ENCODE measurements at regions not wholly inside any gene's neighbourhood (a gene's known extent, or its start where the extent isn't known, plus 50 kb on each side); places are given as distances from the start of the nearest gene placed in this dataset.

DNA sequence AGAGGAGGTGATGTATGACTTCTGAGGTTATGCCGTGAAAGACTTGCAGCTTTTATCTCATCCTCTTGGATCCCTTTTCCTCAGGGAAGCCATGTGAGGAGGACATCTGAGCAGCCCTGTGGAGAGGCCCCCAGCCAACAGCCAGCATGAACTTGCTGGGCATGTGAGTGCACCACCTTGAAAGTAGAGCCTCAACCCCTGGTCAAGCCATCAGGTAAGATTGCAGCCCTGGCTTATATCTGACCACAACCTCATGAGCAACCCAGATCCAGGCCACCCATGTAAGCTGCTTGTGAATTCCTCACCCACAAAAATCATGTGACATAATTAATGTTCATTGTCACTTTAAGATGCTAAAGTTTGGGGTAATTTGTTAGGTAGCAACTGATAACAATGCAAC lies 121.0 kb downstream of the MIAT start:
- DNase-seq, result no peak
- Histone ChIP-seq H2AK5ac (ENCODE audit: insufficient read length, low read length) (no peak overlapping the region), H4K5ac (ENCODE audit: insufficient read length, low read depth, low read length) (no peak overlapping the region), H3K9me3 (ENCODE audit: control insufficient read depth, low read depth, low read length) (peaks cover 9% of the 10 kb centered on the region), H2BK15ac (ENCODE audit: low read depth, low read length) (no peak overlapping the region), H3K79me2 (ENCODE audit: insufficient read depth, low read length) (no peaks in the 10 kb centered on the region), H3K27me3 (ENCODE audit: insufficient read depth, low read length) (peaks cover 6% of the 10 kb centered on the region; the same call in 1 of the 2 replicates), H4K20me1 (ENCODE audit: control insufficient read depth, insufficient read depth, insufficient read length) (no peaks in the 10 kb centered on the region), H3T11ph (ENCODE audit: low read length) (no peak overlapping the region), H3K4me1 (ENCODE audit: insufficient read depth, low read length) (peaks cover 2% of the 10 kb centered on the region; the same call in 1 of the 2 replicates), H3K14ac (ENCODE audit: insufficient read depth, low read length) (no peak overlapping the region), H3K4ac (ENCODE audit: low read depth, low read length) (no peak overlapping the region), H3K23me2 (ENCODE audit: insufficient read length, low read depth, low read length, poor library complexity, severe bottlenecking) (no peaks in the 10 kb centered on the region), H3K56ac (ENCODE audit: insufficient read length, low read depth, low read length) (no peak overlapping the region), H3K9ac (ENCODE audit: extremely low read depth, insufficient read length, low read length) (no peak overlapping the region), H3K18ac (ENCODE audit: insufficient read length, low read depth, low read length) (no peak overlapping the region), H2BK20ac (ENCODE audit: low read depth, low read length, poor library complexity, severe bottlenecking) (no peak overlapping the region), H3K27ac (ENCODE audit: insufficient read length, low read depth, low read length) (no peak overlapping the region), H2BK5ac (ENCODE audit: insufficient read length, low read length) (no peak overlapping the region), H2BK12ac (ENCODE audit: insufficient read length, low read depth, low read length) (no peak overlapping the region), H2BK120ac (ENCODE audit: low read depth, low read length, poor library complexity, severe bottlenecking) (no peak overlapping the region), H3K4me2 (ENCODE audit: insufficient read depth, insufficient read length, low read length) (no peak overlapping the region), H3K23ac (ENCODE audit: insufficient read length, low read depth, low read length) (no peak overlapping the region), H3K79me1 (ENCODE audit: insufficient read depth, low read depth, low read length, poor library complexity, severe bottlenecking) (no peaks in the 10 kb centered on the region), H4K91ac (ENCODE audit: insufficient read length, low read depth, low read length) (no peak overlapping the region), H4K8ac (replicated peaks; ENCODE audit: insufficient read length, low read depth, low read length) (no peak overlapping the region), H2AFZ (ENCODE audit: low read length) (no peak overlapping the region)
- Mint-ChIP-seq H3K4me3 (no peak overlapping the region), H3K36me3 (ENCODE audit: insufficient read depth in 1 of 3, low read depth in 3 of 3) (peaks cover 9 to 37% (median 17%) of the 10 kb centered on the region in 3 experiments), H3K9me3 (peaks cover 8 to 18% of the 10 kb centered on the region in 2 experiments; a peak in 4 of 5 replicates), H3K4me1 (peaks cover 46% of the 10 kb centered on the region in 2 experiments), H3K27me3 (ENCODE audit: low read depth) (peaks cover 76% of the 10 kb centered on the region), H3K27ac (no peak overlapping the region)
- TF ChIP-seq, protein P1, sequence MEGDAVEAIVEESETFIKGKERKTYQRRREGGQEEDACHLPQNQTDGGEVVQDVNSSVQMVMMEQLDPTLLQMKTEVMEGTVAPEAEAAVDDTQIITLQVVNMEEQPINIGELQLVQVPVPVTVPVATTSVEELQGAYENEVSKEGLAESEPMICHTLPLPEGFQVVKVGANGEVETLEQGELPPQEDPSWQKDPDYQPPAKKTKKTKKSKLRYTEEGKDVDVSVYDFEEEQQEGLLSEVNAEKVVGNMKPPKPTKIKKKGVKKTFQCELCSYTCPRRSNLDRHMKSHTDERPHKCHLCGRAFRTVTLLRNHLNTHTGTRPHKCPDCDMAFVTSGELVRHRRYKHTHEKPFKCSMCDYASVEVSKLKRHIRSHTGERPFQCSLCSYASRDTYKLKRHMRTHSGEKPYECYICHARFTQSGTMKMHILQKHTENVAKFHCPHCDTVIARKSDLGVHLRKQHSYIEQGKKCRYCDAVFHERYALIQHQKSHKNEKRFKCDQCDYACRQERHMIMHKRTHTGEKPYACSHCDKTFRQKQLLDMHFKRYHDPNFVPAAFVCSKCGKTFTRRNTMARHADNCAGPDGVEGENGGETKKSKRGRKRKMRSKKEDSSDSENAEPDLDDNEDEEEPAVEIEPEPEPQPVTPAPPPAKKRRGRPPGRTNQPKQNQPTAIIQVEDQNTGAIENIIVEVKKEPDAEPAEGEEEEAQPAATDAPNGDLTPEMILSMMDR (conservative IDR thresholded peaks at IDR 0.05), result no peak
- no CpG with 5 or more reads among the region's 1 CpG for WGBS (ENCODE audit: extremely low coverage, insufficient read length, low lambda C conversion rate)
